K562 (cell line): ENCODE measurements at regions not wholly inside any gene's neighbourhood (a gene's known extent, or its start where the extent isn't known, plus 50 kb on each side); places are given as distances from the start of the nearest gene placed in this dataset.
"Not testable (repeated sequence)": the region's sequence is repeated elsewhere in the genome, so short reads cannot be mapped to it uniquely, and the experiment has no call there.

ENCODE experiments used
- BRCA1 ChIP-seq, 2 experiments: fragments of 450-650 bp in 1 of 2; sonication (generic) in 1 of 2; formaldehyde crosslinking in 1 of 2; IDR thresholded peaks; 2 replicates each; pipeline versions ENCODE4 v1.5.0 to v1.6.1; 2017 to 2020; ENCODE audit warnings: mild to moderate bottlenecking in 1 of 2, missing genetic modification reagents in 1 of 2
- CREB3L1 ChIP-seq: fragments of 450-650 bp; IDR thresholded peaks from 2 replicates; pipeline ENCODE4 v1.6.1; 2014; ENCODE audit warnings: low read depth, mild to moderate bottlenecking, moderate library complexity, borderline replicate concordance
- FOXK2 ChIP-seq, 2 experiments: fragments of 450-650 bp; IDR thresholded peaks in 1 of 2; conservative IDR thresholded peaks in 1 of 2; 2 replicates each; pipeline ENCODE4 v1.6.1; 2016; ENCODE audit warnings: low read depth in 2 of 2, mild to moderate bottlenecking in 1 of 2
- MYBL2 ChIP-seq, 2 experiments: fragments of 450-650 bp in 1 of 2; sonication (generic) in 1 of 2; formaldehyde crosslinking in 1 of 2; IDR thresholded peaks; 2 replicates each; pipeline versions ENCODE4 v1.6.1 to v1.8.1; 2017 to 2022; ENCODE audit warnings: borderline replicate concordance in 1 of 2, inconsistent platforms in 1 of 2, low read depth in 1 of 2, mild to moderate bottlenecking in 1 of 2, missing genetic modification reagents in 1 of 2, moderate library complexity in 1 of 2
- POLR2A ChIP-seq: fragments of 450-650 bp; conservative IDR thresholded peaks from 2 replicates; pipeline ENCODE4 v1.6.1; 2016
- SMAD1 ChIP-seq: fragments of 150-350 bp; IDR thresholded peaks from 2 replicates; pipeline ENCODE4 v1.6.1; 2014; ENCODE audit warnings: low read length, low read depth; ENCODE audit not compliant: partially characterized antibody
- SMARCB1 ChIP-seq: IDR thresholded peaks from 2 replicates; pipeline ENCODE4 v1.6.1; 2011; ENCODE audit warnings: improper control_type of control experiment, low read depth; ENCODE audit not compliant: insufficient read length
- ZBTB11 ChIP-seq, 3 experiments: fragments of 200-800 bp in 1 of 3; fragments of 250-450 bp in 1 of 3; fragments of 450-650 bp in 1 of 3; sonication (Bioruptor Pico) in 1 of 3; sonication (Bioruptor generic) in 1 of 3; formaldehyde crosslinking in 1 of 3; IDR thresholded peaks; 2 replicates each; pipeline versions ENCODE4 v1.6.1 to v1.8.0; 2016 to 2022; ENCODE audit warnings: mild to moderate bottlenecking in 2 of 3, missing genetic modification characterization in 2 of 3, missing compliant biosample characterization in 1 of 3, moderate library complexity in 1 of 3
- TF ChIP-seq, protein P1 (sequence below): IDR thresholded peaks from 2 replicates; pipeline ENCODE4 v1.6.1; 2012; ENCODE audit warnings: low read depth, low read length, improper control_type of control experiment, borderline replicate concordance

DNA sequence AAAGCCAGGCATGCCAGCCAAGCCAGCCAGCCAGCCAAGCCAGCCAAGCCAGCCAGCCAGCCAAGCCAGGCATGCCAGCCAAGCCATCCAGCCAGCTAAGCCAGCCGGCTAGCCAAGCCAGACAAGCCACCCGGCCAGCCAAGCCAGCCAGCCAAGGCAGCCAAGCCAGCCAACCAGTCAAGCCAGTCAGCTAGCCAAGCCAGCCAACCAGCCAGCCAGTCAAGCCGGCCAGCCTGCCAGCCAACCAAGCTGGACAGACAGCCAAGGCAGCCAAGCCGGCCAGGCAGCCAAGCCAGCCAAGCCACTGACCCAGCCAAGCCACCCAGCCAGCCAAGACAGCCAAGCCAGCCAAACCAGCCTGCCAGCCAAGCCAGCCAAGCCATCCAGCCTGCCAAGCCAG, 326.9 kb upstream of the PLGLB2 start:
- TF ChIP-seq MYBL2 (IDR thresholded peaks at IDR 0.05; ENCODE audit: low read depth); MYBL2 (CRISPR knock-in tag; IDR thresholded peaks at IDR 0.05; ENCODE audit: borderline replicate concordance); BRCA1 (IDR thresholded peaks at IDR 0.05); BRCA1 (CRISPR knock-in tag; IDR thresholded peaks at IDR 0.05); SMARCB1; FOXK2 (conservative IDR thresholded peaks at IDR 0.05 in 1 of 2, IDR thresholded peaks at IDR 0.05 in 1 of 2; ENCODE audit: low read depth in 2 of 2); CREB3L1; ZBTB11 (CRISPR knock-in tag; IDR thresholded peaks at IDR 0.05); SMAD1; POLR2A: not testable (repeated sequence)
- TF ChIP-seq, protein P1, sequence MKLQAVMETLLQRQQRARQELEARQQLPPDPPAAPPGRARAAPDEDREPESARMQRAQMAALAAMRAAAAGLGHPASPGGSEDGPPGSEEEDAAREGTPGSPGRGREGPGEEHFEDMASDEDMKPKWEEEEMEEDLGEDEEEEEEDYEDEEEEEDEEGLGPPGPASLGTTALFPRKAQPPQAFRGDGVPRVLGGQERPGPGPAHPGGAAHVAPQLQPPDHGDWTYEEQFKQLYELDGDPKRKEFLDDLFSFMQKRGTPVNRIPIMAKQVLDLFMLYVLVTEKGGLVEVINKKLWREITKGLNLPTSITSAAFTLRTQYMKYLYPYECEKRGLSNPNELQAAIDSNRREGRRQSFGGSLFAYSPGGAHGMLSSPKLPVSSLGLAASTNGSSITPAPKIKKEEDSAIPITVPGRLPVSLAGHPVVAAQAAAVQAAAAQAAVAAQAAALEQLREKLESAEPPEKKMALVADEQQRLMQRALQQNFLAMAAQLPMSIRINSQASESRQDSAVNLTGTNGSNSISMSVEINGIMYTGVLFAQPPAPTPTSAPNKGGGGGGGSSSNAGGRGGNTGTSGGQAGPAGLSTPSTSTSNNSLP = not testable (repeated sequence)
